OCI-LY3 (cell line): ENCODE measurements at regions not wholly inside any gene's neighbourhood (a gene's known extent, or its start where the extent isn't known, plus 50 kb on each side); places are given as distances from the start of the nearest gene placed in this dataset.

Experiments used
- CTCF ChIP-seq: fragments of 200-600, 300-600 bp; sonication (generic); IDR thresholded peaks from 2 replicates; pipeline ENCODE4 v1.5.1; 2014; ENCODE audit warnings: antibody characterized with exemption, low read length, low read depth
- EZH2phosphoT487 ChIP-seq: fragments of 200-600 bp; shearing (Covaris generic); IDR thresholded peaks from 2 replicates; pipeline ENCODE4 v1.6.1; 2018; ENCODE audit warnings: antibody characterized with exemption, mixed run types, low read depth

- no peak for TF ChIP-seq CTCF
- no peak for TF ChIP-seq EZH2phosphoT487
These were observed 90.4 kb upstream of the TMCC3 start for GRCh38 chr12:94740601-94741362.
